Activated CD4-positive, alpha-beta memory T cell treated with anti-CD3 and anti-CD28 coated beads, Interleukin-2, amount 10 ng/mL, durations not matched to agents 7 days and 5 days (primary cell): ENCODE measurements at regions not wholly inside any gene's neighbourhood (a gene's known extent, or its start where the extent isn't known, plus 50 kb on each side); places are given as distances from the start of the nearest gene placed in this dataset.
"Not testable (repeated sequence)": the region's sequence is repeated elsewhere in the genome, so short reads cannot be mapped to it uniquely, and the experiment has no call there.

Experiments
- CTCF ChIA-PET: fragments of 350-600 bp; sonication (Branson Sonifier 250); formaldehyde crosslinking; loops from one replicate; lab custom pipeline; 2021; ENCODE audit warnings: antibody characterized with exemption, inconsistent platforms; lab: Charles Lee
- POLR2A ChIA-PET: fragments of 350-600 bp; sonication (Branson Sonifier 250); formaldehyde crosslinking; loops from one replicate; lab custom pipeline; 2021; ENCODE audit warnings: antibody characterized with exemption; lab: Charles Lee
- DNase-seq: peaks from one replicate; pipeline ENCODE4 v3.0.0-alpha.2; 2020
- H3K27ac Mint-ChIP-seq: one replicate; pipeline ENCODE4 v1.8.0; 2021; ENCODE audit warnings: mild to moderate bottlenecking, mixed read lengths
- H3K27me3 Mint-ChIP-seq: one replicate; pipeline ENCODE4 v1.8.0; 2021; ENCODE audit warnings: mixed read lengths
- H3K36me3 Mint-ChIP-seq: one replicate; pipeline ENCODE4 v1.8.0; 2021; ENCODE audit warnings: low read depth, mixed read lengths
- H3K4me1 Mint-ChIP-seq: one replicate; pipeline ENCODE4 v1.8.0; 2021; ENCODE audit warnings: mixed read lengths
- H3K4me3 Mint-ChIP-seq: one replicate; pipeline ENCODE4 v1.8.0; 2021; ENCODE audit warnings: mild to moderate bottlenecking, mixed read lengths
- H3K9me3 Mint-ChIP-seq: one replicate; pipeline ENCODE4 v1.8.0; 2021; ENCODE audit warnings: mixed read lengths

DNA sequence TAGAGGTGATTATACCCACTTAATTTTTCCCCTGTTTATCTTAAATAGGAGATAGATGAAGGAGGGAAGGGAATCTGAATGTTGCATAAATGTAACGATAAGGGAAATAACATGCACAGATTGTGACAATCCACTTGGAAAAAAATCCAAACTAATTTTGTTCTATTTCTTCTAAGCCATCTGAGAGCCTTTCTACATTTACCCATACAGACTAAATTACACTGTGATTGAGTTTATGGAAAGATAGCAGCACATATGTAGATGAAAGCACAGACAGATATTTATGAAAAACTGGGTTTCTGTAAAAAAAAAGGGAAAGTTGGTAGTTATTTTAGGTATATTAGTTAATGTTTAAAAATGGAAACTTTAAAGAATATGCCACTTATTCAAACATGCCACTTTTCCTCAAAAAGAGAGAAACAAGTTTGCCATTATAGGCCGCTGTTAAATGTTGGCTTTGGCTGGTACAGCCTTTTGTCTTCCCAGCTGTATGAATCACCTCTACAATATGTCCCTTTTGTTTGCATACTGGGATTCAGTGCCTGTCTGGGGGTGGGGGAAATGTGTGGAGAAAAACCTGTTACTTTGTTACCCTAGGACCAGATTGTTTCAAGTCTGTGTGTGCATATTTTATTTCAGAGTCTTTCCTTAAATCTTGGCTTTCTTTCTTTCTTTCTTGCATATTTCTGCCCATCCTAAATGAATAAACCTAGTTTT lies 470.2 kb upstream of the LMO3 start:
- Mint-ChIP-seq H3K27me3 (no peaks in the 10 kb centered on the region), H3K9me3 (peaks cover 11% of the 10 kb centered on the region), H3K27ac (no peak overlapping the region)

DNA sequence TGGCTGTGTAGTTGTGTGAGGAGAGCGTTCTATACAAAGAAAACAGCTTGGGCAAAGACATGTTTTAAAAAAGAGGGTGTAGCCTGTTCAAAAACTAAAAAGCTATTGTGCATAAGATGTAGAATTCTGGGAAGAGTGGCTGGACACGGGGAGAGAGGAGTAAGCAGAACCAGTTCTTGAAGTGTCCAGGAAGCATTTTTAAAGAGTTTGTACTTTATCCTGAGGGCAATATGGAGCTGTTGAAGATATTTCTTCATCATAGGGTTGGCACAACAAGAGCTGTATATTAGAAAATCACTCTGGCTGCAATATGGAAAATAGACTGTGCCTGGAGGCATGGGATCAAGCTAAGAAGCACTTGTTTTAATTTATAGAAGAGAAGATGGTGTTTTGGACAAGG lies 458.9 kb upstream of the LMO3 start:
- Mint-ChIP-seq H3K4me1 (no peaks in the 10 kb centered on the region), H3K4me3 (no peak overlapping the region), H3K27me3 (no peaks in the 10 kb centered on the region), H3K27ac (no peak overlapping the region), H3K36me3 (no peaks in the 10 kb centered on the region), H3K9me3 (peaks cover 23% of the 10 kb centered on the region)
- DNase-seq = no peak
- ChIA-PET CTCF (no interaction called here), POLR2A (no interaction called here)

More for the DNA sequence above, 470.2 kb upstream of the LMO3 start:
- no peak for DNase-seq
- H3K4me1 Mint-ChIP-seq = no peaks in the 10 kb centered on the region
- H3K4me3 Mint-ChIP-seq = no peak overlapping the region
- POLR2A ChIA-PET = no interaction called here
- CTCF ChIA-PET = no interaction called here
- no peaks in the 10 kb centered on the region for H3K36me3 Mint-ChIP-seq

DNA sequence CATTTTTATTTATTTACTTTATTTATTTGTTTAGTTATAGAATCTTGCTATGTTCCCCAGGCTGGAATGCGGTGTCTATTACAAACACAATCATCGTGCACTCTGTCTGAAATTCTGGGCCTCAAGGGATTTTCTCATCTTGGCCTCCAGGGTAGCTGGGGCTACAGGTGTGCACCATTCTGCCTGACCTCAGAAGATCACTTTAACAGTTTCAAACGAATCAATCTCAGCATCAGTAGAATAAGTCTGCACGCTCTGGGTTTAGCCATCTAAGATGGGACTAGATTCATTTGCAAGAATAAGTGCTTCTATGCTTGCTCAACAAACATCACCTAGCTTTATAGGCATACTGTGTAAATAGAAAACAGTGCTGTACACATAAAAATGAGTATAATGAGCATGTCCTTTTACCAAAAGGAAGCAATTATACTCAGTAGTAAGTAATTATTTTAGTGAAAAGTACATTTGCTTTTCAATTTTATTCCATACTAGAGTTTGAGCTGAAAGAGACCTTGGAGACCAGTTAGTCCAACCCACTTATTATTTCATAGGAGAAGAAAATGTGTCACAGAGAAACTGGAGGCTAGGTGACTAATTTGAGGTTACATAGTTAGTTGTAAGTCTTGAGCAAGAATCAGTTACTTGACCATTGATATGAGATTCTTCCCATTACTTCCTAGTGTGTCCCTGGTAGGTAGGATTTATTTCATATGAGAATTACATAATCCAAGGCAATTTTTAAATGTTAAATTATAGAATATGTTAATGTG lies 456.5 kb upstream of the LMO3 start:
- no peak overlapping the region for H3K4me3 Mint-ChIP-seq
- H3K9me3 Mint-ChIP-seq = peaks cover 16% of the 10 kb centered on the region
- CTCF ChIA-PET = no interaction called here
- no peak overlapping the region for H3K27ac Mint-ChIP-seq
- no peaks in the 10 kb centered on the region for H3K27me3 Mint-ChIP-seq
- no peaks in the 10 kb centered on the region for H3K4me1 Mint-ChIP-seq
- POLR2A ChIA-PET = no interaction called here
- DNase-seq = no peak
- H3K36me3 Mint-ChIP-seq = no peaks in the 10 kb centered on the region

DNA sequence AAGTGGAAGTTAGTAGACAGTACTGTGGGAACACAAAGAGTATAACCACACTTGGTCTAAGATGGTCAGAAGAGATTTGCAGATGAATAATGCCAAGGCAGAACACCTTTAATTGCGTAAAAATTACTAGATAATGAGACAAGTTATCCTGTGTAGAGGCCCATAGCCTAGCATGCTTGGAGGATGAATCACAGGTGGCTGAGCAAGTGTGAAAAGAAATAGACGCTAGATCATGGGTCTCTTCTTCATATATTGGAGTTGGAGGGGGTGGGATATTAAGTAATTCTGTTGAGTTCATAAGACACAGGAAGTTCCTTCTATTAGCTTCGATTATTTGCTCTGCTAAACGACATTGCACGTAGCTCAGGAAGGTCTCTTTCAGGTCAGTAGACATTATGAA lies 454.3 kb upstream of the LMO3 start:
- Mint-ChIP-seq H3K4me3 (no peak overlapping the region), H3K27me3 (no peaks in the 10 kb centered on the region), H3K36me3 (no peaks in the 10 kb centered on the region), H3K27ac (no peak overlapping the region), H3K9me3 (peaks cover 11% of the 10 kb centered on the region), H3K4me1 (no peaks in the 10 kb centered on the region)
- DNase-seq = no peak
- ChIA-PET POLR2A (no interaction called here), CTCF (no interaction called here)

DNA sequence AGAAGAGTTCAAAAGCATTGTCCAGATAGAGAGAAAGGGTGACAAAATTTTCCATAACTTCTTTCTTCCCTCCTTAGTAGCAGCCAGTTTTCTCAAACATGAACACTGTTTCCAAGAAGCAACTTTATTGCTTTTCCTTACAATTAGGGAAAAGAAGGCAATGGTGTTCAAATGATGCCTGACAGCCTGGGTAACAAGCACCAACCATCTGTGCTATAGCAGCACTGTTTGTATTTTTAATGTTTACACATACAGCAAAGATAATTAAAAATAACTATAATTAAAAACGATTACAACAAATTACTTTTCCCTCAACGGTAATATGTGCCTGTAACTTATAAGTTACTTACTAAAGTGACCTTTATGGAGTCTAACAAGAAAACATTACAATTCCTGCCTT lies 450.6 kb upstream of the LMO3 start:
- ChIA-PET POLR2A (no interaction called here), CTCF (no interaction called here)
- Mint-ChIP-seq H3K4me1 (no peaks in the 10 kb centered on the region), H3K27ac (no peak overlapping the region), H3K9me3 (peaks cover 9% of the 10 kb centered on the region), H3K4me3 (no peak overlapping the region), H3K36me3 (no peaks in the 10 kb centered on the region), H3K27me3 (no peaks in the 10 kb centered on the region)
- no peak for DNase-seq

DNA sequence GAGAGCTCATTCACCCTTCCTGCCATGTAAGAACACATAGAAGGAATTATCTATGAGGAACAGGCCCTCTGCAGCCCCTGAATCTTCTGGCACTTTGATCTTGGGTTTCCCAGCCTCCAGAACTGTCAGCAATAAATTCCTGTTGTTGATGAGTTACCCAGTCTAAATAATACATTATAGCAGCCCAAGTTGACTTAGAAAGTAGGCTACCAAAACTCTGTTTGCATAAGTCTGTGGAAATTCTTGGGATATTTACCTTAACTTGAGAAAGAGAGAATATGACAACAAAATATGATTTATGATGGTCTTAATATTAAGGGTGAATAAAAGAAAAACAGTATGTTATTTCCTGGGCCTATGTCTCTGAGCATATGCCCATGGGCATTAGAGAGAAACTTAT lies 433.0 kb upstream of the LMO3 start:
- H3K27ac Mint-ChIP-seq = no peak overlapping the region
- H3K4me3 Mint-ChIP-seq = no peak overlapping the region
- ChIA-PET CTCF (no interaction called here), POLR2A (no interaction called here)
- H3K4me1 Mint-ChIP-seq = no peaks in the 10 kb centered on the region
- H3K27me3 Mint-ChIP-seq = no peaks in the 10 kb centered on the region
- DNase-seq = no peak
- peaks cover 11% of the 10 kb centered on the region for H3K9me3 Mint-ChIP-seq
- H3K36me3 Mint-ChIP-seq = no peaks in the 10 kb centered on the region

DNA sequence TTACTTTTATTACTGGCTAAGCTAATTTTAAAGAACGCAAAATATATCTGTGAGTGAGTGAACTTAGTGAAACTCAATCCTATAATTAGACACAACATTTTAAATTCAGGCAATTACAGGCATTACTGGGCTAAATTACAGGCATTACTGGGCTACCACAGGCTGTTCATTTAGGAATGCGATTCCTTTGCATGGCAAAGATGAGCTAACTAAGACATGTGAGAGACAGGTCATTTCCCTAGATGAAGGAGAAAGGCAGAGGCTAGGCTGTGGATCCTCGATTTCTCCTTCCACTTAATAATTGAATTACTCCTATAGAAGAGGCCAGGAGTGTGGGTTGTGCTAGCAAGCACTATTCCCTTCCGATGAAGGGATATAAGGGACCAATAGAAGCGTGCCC lies 429.4 kb upstream of the LMO3 start:
- POLR2A ChIA-PET = no interaction called here
- no peak overlapping the region for H3K4me3 Mint-ChIP-seq
- CTCF ChIA-PET = interaction anchor here (1.1 kb wide), 1 partner anchor 16 kb away, joined by 3 read pairs; no protein-coding TSS in a partner anchor
- H3K4me1 Mint-ChIP-seq = no peaks in the 10 kb centered on the region
- H3K27ac Mint-ChIP-seq = no peak overlapping the region
- no peaks in the 10 kb centered on the region for H3K36me3 Mint-ChIP-seq
- H3K9me3 Mint-ChIP-seq = peaks cover 6% of the 10 kb centered on the region
- H3K27me3 Mint-ChIP-seq = no peaks in the 10 kb centered on the region
- no peak for DNase-seq

DNA sequence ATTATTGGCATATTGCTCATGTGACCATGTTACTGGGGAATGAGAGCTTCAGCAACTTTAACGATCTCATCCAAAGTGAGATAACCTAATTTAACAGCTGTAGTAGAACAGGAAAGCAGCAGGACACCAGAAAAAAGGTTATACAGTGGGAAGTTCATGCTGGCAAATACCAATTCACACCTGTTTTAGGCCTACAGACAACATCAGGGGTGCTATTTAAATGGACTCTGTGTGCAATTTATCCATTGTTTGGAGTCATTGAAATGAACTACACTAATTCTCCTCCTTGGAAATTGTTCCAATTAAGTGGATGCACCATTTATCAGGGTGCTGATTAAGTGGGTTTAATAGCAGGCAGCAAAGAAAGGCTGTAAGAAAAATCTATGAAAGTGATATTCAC lies 424.4 kb upstream of the LMO3 start:
- Mint-ChIP-seq H3K27me3 (no peaks in the 10 kb centered on the region), H3K4me3 (no peak overlapping the region), H3K4me1 (no peaks in the 10 kb centered on the region), H3K36me3 (no peaks in the 10 kb centered on the region), H3K9me3 (peaks cover 14% of the 10 kb centered on the region), H3K27ac (no peak overlapping the region)
- ChIA-PET CTCF (no interaction called here), POLR2A (no interaction called here)
- no peak for DNase-seq

DNA sequence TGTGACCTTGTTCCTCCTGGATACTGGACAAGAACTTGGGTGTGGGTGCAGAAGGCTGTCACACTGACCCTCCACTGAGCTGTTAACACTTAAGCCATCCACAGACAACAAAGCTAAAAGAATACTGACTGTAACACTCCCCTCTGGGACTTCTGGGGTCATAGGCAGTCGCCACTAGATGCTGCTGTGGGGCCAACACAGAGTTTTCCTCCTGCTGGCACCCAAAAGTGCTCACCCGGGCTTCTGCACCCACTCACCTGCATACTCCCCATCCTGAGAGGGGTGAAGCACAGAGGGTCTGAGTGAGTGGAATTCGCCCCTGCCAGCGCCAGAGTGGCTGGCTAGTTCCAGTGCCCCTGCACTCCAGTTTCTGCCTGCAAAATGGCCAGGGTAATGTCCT lies 422.4 kb upstream of the LMO3 start:
- no peaks in the 10 kb centered on the region for H3K27me3 Mint-ChIP-seq
- CTCF ChIA-PET = no interaction called here

DNA sequence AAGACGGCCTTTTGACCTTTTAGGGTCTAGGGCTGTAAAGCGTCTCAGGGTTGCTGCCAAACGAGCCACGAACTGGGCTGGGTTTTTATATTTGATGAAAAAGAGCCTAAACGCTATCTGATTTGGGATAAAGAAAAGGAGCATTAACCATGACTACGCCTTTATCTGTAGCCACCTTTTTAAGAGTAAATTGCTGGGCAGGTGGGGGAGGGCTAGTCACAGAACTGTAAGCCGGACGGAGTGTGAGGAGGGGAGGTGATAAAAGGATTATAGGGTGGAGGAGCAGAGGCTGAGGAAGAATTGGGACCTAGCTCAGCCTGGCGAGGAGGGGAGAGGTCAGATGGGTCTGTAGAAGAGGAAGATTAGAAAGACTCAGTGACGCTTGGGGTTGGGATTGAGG lies 419.5 kb upstream of the LMO3 start:
- POLR2A ChIA-PET, DNase-seq, H3K4me1 Mint-ChIP-seq, H3K27me3 Mint-ChIP-seq, H3K36me3 Mint-ChIP-seq, H3K4me3 Mint-ChIP-seq, CTCF ChIA-PET, H3K27ac Mint-ChIP-seq: not testable (repeated sequence)
- peaks cover 17% of the 10 kb centered on the region for H3K9me3 Mint-ChIP-seq

More for the DNA sequence above, 422.4 kb upstream of the LMO3 start:
- DNase-seq = no peak
- Mint-ChIP-seq H3K9me3 (peaks cover 17% of the 10 kb centered on the region), H3K4me3 (no peak overlapping the region), H3K36me3 (no peaks in the 10 kb centered on the region), H3K27ac (no peak overlapping the region), H3K4me1 (no peaks in the 10 kb centered on the region)
- POLR2A ChIA-PET = no interaction called here

DNA sequence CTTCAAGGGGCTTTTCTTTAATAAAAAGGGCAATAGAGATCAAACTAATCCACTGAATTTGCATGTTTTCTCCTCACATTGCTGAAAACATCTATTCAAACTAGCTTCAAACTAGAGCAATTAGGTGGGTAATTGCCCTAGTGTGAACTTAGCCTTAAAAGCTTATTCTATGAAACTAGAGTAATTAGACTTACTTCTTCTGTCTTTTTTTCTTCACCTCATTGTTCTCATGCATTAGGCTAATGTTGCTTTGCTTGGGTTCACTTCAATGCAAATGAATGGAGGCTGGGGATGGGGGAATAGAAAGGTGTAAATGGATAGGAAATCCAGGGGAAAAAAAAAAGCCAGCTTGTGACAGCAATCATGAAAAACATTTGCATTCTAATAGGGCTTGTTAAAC lies 414.8 kb upstream of the LMO3 start:
- POLR2A ChIA-PET = no interaction called here
- H3K9me3 Mint-ChIP-seq = peaks cover 14% of the 10 kb centered on the region
- H3K4me1 Mint-ChIP-seq = no peaks in the 10 kb centered on the region
- H3K4me3 Mint-ChIP-seq = no peak overlapping the region
- H3K27ac Mint-ChIP-seq = no peak overlapping the region
- DNase-seq = no peak
- CTCF ChIA-PET = no interaction called here
- no peaks in the 10 kb centered on the region for H3K27me3 Mint-ChIP-seq
- H3K36me3 Mint-ChIP-seq = no peaks in the 10 kb centered on the region

DNA sequence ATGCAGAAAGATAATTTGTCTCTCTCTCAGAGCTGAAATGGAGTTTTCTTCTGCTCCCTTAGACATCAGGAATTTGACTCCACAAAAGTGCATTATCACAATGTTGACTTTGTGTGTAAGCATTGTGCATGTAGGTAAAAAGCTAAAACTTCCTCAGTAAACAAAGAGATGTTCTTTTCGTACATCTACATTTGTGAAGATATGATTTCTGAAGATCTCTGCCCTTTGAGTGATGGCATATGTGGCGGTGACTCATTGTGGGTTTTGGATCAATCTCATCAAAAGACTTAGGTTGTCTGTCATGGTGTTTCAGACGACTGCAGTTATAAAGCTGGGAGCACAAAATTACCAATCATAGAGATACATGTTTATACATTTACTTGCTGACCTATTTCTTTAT lies 411.4 kb upstream of the LMO3 start:
- H3K4me3 Mint-ChIP-seq = no peak overlapping the region
- H3K36me3 Mint-ChIP-seq = no peaks in the 10 kb centered on the region
- CTCF ChIA-PET = no interaction called here
- no peak overlapping the region for H3K27ac Mint-ChIP-seq
- no peaks in the 10 kb centered on the region for H3K4me1 Mint-ChIP-seq
- POLR2A ChIA-PET = no interaction called here
- no peaks in the 10 kb centered on the region for H3K27me3 Mint-ChIP-seq
- no peak for DNase-seq
- H3K9me3 Mint-ChIP-seq = peaks cover 7% of the 10 kb centered on the region

DNA sequence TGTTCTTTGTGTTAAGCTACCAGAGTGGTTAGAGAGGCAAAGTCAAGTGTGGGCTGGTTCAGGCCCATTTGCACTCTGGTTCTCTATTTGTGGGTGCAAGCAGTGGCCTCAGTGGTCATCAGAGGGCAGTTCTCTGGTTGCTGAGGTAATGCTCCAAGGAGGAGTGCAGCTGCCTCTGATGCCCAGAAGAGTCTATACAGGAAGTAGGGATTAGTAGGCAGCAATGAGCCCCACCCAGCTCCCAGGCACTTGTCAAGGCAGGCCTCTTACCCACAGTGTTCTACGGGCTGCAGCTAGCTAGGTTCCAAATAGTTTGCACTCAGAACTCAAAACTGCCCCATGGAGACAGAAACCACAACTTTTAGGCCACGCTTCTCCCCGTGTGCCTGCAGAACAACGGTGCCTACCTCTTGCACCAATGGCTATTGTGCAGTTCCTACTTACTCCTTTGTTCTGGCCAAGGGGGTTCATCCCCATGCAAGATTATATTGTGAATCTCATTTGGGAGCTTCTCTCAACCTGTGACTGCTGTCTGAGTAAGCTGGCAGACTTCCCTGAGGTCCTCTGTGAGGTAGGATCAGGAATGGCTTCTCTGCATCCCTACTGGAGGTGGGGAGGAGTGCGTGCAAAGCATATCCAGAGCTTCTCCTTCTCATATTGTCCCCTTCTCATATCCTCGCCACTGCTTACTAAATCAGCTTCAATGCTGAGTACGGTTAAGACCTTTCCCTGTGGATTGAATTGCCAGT lies 410.3 kb upstream of the LMO3 start:
- peaks cover 7% of the 10 kb centered on the region for H3K9me3 Mint-ChIP-seq
- ChIA-PET POLR2A (no interaction called here), CTCF (no interaction called here)
- no peaks in the 10 kb centered on the region for H3K27me3 Mint-ChIP-seq
- H3K4me3 Mint-ChIP-seq = no peak overlapping the region
- no peaks in the 10 kb centered on the region for H3K36me3 Mint-ChIP-seq
- H3K27ac Mint-ChIP-seq = no peak overlapping the region
- DNase-seq = no peak
- H3K4me1 Mint-ChIP-seq = no peaks in the 10 kb centered on the region
